OCI-LY3 (cell line): ENCODE measurements at regions not wholly inside any gene's neighbourhood (a gene's known extent, or its start where the extent isn't known, plus 50 kb on each side); places are given as distances from the start of the nearest gene placed in this dataset.

Experiments used
- EZH2phosphoT487 ChIP-seq: fragments of 200-600 bp; shearing (Covaris generic); IDR thresholded peaks from 2 replicates; pipeline ENCODE4 v1.6.1; 2018; ENCODE audit warnings: antibody characterized with exemption, mixed run types, low read depth
- TF ChIP-seq, protein P1 (sequence below): fragments of 200-600, 300-600 bp; sonication (generic); IDR thresholded peaks from 2 replicates; pipeline ENCODE4 v1.5.1; 2014; ENCODE audit warnings: antibody characterized with exemption, low read length, low read depth

DNA sequence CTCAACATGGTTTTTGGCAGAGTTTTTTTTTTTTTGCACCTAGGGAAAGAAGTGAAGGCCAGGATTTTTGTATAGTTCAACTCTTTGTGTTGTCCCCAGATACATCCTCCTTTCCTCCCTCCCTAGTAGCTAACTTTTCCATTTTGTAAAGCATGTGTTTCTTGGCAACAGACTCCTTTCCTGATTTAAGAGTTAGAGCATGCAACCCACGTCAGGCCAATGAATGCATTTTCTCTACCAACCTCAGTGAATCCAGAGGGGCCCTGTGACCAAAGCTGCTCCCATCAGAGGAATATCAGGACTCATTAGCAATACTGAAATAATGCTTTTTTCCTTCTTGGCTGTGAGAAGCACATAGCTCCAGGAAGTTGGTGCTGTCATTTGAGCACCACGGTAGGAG is 287.2 kb downstream of the LMO4 start:
- TF ChIP-seq, protein P1, sequence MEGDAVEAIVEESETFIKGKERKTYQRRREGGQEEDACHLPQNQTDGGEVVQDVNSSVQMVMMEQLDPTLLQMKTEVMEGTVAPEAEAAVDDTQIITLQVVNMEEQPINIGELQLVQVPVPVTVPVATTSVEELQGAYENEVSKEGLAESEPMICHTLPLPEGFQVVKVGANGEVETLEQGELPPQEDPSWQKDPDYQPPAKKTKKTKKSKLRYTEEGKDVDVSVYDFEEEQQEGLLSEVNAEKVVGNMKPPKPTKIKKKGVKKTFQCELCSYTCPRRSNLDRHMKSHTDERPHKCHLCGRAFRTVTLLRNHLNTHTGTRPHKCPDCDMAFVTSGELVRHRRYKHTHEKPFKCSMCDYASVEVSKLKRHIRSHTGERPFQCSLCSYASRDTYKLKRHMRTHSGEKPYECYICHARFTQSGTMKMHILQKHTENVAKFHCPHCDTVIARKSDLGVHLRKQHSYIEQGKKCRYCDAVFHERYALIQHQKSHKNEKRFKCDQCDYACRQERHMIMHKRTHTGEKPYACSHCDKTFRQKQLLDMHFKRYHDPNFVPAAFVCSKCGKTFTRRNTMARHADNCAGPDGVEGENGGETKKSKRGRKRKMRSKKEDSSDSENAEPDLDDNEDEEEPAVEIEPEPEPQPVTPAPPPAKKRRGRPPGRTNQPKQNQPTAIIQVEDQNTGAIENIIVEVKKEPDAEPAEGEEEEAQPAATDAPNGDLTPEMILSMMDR = no peak
- no peak for TF ChIP-seq EZH2phosphoT487
